HCT116 (cell line): ENCODE measurements at regions not wholly inside any gene's neighbourhood (a gene's known extent, or its start where the extent isn't known, plus 50 kb on each side); places are given as distances from the start of the nearest gene placed in this dataset.

Source experiments
- ATAC-seq: fragments of 200-7000 bp; cut with Tn5 transposase; 2 replicates; pipeline ENCODE4 v1.9.1; 2020; ENCODE audit warnings: mild to moderate bottlenecking, moderate library complexity
- BruUV-seq: library from RNA; stranded (reverse); fragments of 400-500 nt; replicated peaks from 2 replicates; lab custom pipeline; 2021; lab: Mats Ljungman, UMichigan
- CTCF ChIA-PET: fragments of 300-600 bp; sonication (Branson Sonifier 250); formaldehyde crosslinking; loops from one replicate; lab custom pipeline; 2021; ENCODE audit warnings: antibody characterized with exemption; lab: Charles Lee
- POLR2A ChIA-PET: fragments of 300-600, 350-600 bp; sonication (Branson Sonifier 250); formaldehyde crosslinking; loops from one replicate; lab custom pipeline; 2021; ENCODE audit warnings: antibody characterized with exemption; lab: Charles Lee
- RAD21 ChIA-PET, 2 experiments: fragments of 300-600 bp; sonication (Branson Sonifier 250); formaldehyde crosslinking; loops; one replicate each; lab custom pipeline; 2023; ENCODE audit warnings: low total read pairs in 2 of 2; ENCODE audit not compliant: uncharacterized antibody in 2 of 2, unreplicated experiment in 2 of 2, low non-redundant PET in 1 of 2; lab: Charles Lee
- DNase-seq: peaks from one replicate; pipeline ENCODE4 v3.0.0-alpha.2; 2010; ENCODE audit warnings: low read depth, low spot score
- H2AFZ ChIP-seq: fragments of 200-600 bp; shearing (Covaris generic), sonication (generic); 2 replicates; pipeline ENCODE4 v1.6.1; 2017; ENCODE audit warnings: low read depth, mixed run types, mixed read lengths, antibody characterized with exemption, low read length; ENCODE audit not compliant: poor library complexity, severe bottlenecking
- H3K27ac ChIP-seq: 2 replicates; pipeline ENCODE4 v1.5.1; 2012; ENCODE audit warnings: low read depth, low read length
- H3K27me3 ChIP-seq: fragments of 200-600 bp; sonication (generic); 2 replicates; pipeline ENCODE4 v1.6.1; 2016; ENCODE audit warnings: mixed run types, low read length, mixed read lengths; ENCODE audit not compliant: insufficient read depth
- H3K36me3 ChIP-seq, 2 experiments: fragments of 200-500 bp in 1 of 2; fragments of 200-600 bp in 1 of 2; sonication (Bioruptor generic) in 1 of 2; sonication (generic) in 1 of 2; 2 replicates each; pipeline versions ENCODE4 v1.5.1 to v1.6.1; 2014 to 2016; ENCODE audit warnings: low read length in 2 of 2, inconsistent platforms in 1 of 2, mixed read lengths in 1 of 2, mixed run types in 1 of 2; ENCODE audit not compliant: insufficient read depth in 2 of 2, control insufficient read depth in 1 of 2
- H3K4me1 ChIP-seq, 2 experiments: fragments of 200-600 bp in 1 of 2; sonication (generic) in 1 of 2; 2 replicates each; pipeline versions ENCODE4 v1.5.1 to v1.6.1; 2012 to 2017; ENCODE audit warnings: low read length in 2 of 2, inconsistent platforms in 1 of 2, mild to moderate bottlenecking in 1 of 2, mixed read lengths in 1 of 2, mixed run types in 1 of 2, moderate library complexity in 1 of 2; ENCODE audit not compliant: insufficient read depth in 2 of 2, control insufficient read depth in 1 of 2
- H3K4me2 ChIP-seq: fragments of 200-600 bp; sonication (generic); 2 replicates; pipeline ENCODE4 v1.6.1; 2017; ENCODE audit warnings: mixed run types, low read length, mixed read lengths
- H3K4me3 ChIP-seq, 2 experiments: fragments of 200-600 bp in 1 of 2; sonication (generic) in 1 of 2; replicated peaks in 1 of 2; 2 replicates each; pipeline ENCODE4 v1.5.1; 2011 to 2016; ENCODE audit warnings: low read length in 2 of 2, control low read depth in 1 of 2, low read depth in 1 of 2, mild to moderate bottlenecking in 1 of 2, mixed read lengths in 1 of 2, mixed run types in 1 of 2
- H3K79me2 ChIP-seq: fragments of 200-600 bp; sonication (generic); 2 replicates; pipeline ENCODE4 v1.6.1; 2017; ENCODE audit warnings: mild to moderate bottlenecking, mixed run types, low read length, moderate library complexity, mixed read lengths; ENCODE audit not compliant: insufficient read depth
- H3K9ac ChIP-seq: fragments of 200-600 bp; sonication (generic); 2 replicates; pipeline ENCODE4 v1.6.1; 2016; ENCODE audit warnings: low read length, mixed read lengths
- H3K9me2 ChIP-seq: fragments of 200-600 bp; sonication (generic), shearing (Covaris generic); 2 replicates; pipeline ENCODE4 v1.6.1; 2017; ENCODE audit warnings: mixed run types, mild to moderate bottlenecking, moderate library complexity; ENCODE audit not compliant: insufficient read depth
- H3K9me3 ChIP-seq, 2 experiments: fragments of 200-500 bp in 1 of 2; fragments of 200-600 bp in 1 of 2; sonication (Bioruptor generic) in 1 of 2; sonication (generic) in 1 of 2; 2 replicates each; pipeline ENCODE4 v1.6.1; 2014 to 2017; ENCODE audit warnings: low read length in 2 of 2, mixed read lengths in 2 of 2, inconsistent platforms in 1 of 2, low read depth in 1 of 2, mild to moderate bottlenecking in 1 of 2, mixed run types in 1 of 2, moderate library complexity in 1 of 2; ENCODE audit not compliant: control insufficient read depth in 1 of 2, insufficient read depth in 1 of 2
- H4K20me1 ChIP-seq: fragments of 200-600 bp; sonication (generic), shearing (Covaris generic); 2 replicates; pipeline ENCODE4 v1.6.1; 2017; ENCODE audit warnings: mixed run types, mild to moderate bottlenecking, moderate library complexity; ENCODE audit not compliant: insufficient read depth
- EGR1 ChIP-seq: IDR thresholded peaks from 2 replicates; pipeline ENCODE4 v1.6.1; 2012; ENCODE audit warnings: low read depth
- ELF1 ChIP-seq: IDR thresholded peaks from 2 replicates; pipeline ENCODE4 v1.6.1; 2012; ENCODE audit warnings: low read depth, borderline replicate concordance
- EZH2 ChIP-seq: fragments of 200-600 bp; sonication (generic); IDR thresholded peaks from 2 replicates; pipeline ENCODE4 v1.6.1; 2017; ENCODE audit warnings: antibody characterized with exemption, mixed run types
- FOSL1 ChIP-seq: IDR thresholded peaks from 2 replicates; pipeline ENCODE4 v1.6.1; 2012; ENCODE audit warnings: low read depth
- JUND ChIP-seq: IDR thresholded peaks from 2 replicates; pipeline ENCODE4 v1.6.1; 2012
- SIN3A ChIP-seq: IDR thresholded peaks from 2 replicates; pipeline ENCODE4 v1.6.1; 2012; ENCODE audit warnings: low read depth
- TCF7L2 ChIP-seq: IDR thresholded peaks from 2 replicates; pipeline ENCODE4 v1.7.0; 2011; ENCODE audit warnings: borderline replicate concordance, inconsistent platforms; ENCODE audit not compliant: insufficient read depth, insufficient read length; ENCODE audit errors: extremely low read depth
- YY1 ChIP-seq: IDR thresholded peaks from 2 replicates; pipeline ENCODE4 v1.6.1; 2011; ENCODE audit warnings: low read length, low read depth, moderate library complexity, mild to moderate bottlenecking; ENCODE audit not compliant: insufficient replicate concordance; ENCODE audit errors: extremely low read depth
- ZFX ChIP-seq: fragments of 450-650 bp; IDR thresholded peaks from 2 replicates; pipeline ENCODE4 v1.6.1; 2017
- intact Hi-C: fragments of 100-400 bp; cut with micrococcal nuclease; formaldehyde crosslinking; loops from 2 replicates; pipeline ENCODE4 v1.10.0; 2022
- TF ChIP-seq, protein P1 (sequence below): IDR thresholded peaks from 2 replicates; pipeline ENCODE4 v1.6.1; 2012
- TF ChIP-seq, protein P2 (sequence below): IDR thresholded peaks from 2 replicates; pipeline ENCODE4 v1.6.1; 2011; ENCODE audit warnings: mild to moderate bottlenecking, low read length, moderate library complexity; ENCODE audit not compliant: insufficient replicate concordance; ENCODE audit errors: extremely low read depth

DNA sequence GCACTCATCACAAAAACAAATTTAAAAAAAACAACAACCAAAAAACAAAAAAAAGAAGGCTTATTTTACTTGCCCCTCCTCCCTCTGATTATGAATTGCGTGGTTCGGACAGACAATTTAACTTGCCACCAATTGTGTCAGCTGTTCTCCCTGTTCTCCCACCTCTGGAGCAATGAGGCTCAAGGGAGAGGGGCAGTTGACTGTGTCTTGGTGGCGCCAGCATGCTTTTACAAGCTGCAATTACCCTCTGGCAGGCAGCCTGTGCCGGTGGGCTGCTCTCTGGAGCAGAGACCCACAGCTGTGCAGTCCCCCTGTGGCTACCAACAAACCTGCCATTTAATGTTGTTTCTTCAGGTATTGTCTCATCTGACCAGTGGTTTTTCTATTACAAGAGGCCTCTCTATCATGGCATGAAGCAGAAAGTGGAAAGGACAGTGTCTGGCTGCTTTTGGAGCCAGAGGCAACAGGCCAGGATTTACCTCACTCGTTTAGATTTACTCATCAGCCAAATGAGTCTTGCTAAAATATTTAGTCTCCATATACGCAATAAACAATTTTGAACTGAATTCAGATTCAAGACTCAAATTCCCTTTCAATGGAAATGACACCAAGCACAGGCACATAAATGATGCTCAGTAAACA, 192.0 kb upstream of the TPRG1 start:
- no peaks in the 10 kb centered on the region for H4K20me1 ChIP-seq
- peaks cover 4% of the 10 kb centered on the region in 2 experiments; a peak in 3 of 4 replicates for H3K4me1 ChIP-seq
- TF ChIP-seq YY1 (no peak), TCF7L2 (no peak), ELF1 (no peak), EZH2 (no peak), FOSL1 (no peak), EGR1 (no peak), SIN3A (no peak), JUND (no peak)
- no peak overlapping the region for H3K9ac ChIP-seq
- H3K27me3 ChIP-seq = no peaks in the 10 kb centered on the region; the same call in 1 of the 2 replicates
- no peak overlapping the region for H2AFZ ChIP-seq
- H3K9me2 ChIP-seq = no peaks in the 10 kb centered on the region
- intact Hi-C loops = no loop called here
- ATAC-seq (no peak), DNase-seq (no peak)
- BruUV-seq = no TSS peak
- RAD21 ChIA-PET = no interaction called here
- CTCF ChIA-PET = no interaction called here
- H3K4me2 ChIP-seq = no peak overlapping the region
- POLR2A ChIA-PET = no interaction called here
- no peaks in the 10 kb centered on the region for H3K36me3 ChIP-seq
- no peaks in the 10 kb centered on the region for H3K79me2 ChIP-seq
- H3K9me3 ChIP-seq = no peaks in the 10 kb centered on the region
- no peak overlapping the region for H3K4me3 ChIP-seq
- no peak overlapping the region for H3K27ac ChIP-seq

DNA sequence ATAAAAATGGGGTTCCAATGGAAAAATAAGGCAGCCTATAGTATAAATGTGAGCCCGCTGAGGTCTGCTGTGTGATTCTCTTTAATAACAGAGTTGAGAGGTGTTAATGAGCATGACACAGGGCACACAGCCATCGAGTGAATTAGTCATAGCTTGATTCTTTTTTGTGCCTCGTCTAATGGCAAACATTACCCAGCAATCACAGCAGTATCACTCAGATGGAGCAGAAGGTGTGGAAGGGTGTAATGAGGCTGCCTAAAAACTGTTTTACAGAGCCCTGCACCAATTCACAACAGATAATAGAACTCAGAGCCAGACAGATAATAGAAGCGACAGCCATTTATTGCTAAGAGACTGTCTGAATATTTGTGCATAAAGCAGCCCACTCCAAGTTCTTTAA, 178.6 kb upstream of the TPRG1 start:
- no peaks in the 10 kb centered on the region for H3K9me2 ChIP-seq
- no peak for DNase-seq
- CTCF ChIA-PET = no interaction called here

More for the DNA sequence above, 178.6 kb upstream of the TPRG1 start:
- Histone ChIP-seq H3K27ac (no peak overlapping the region), H3K4me3 (no peak overlapping the region), H3K4me2 (no peak overlapping the region), H2AFZ (no peak overlapping the region), H3K36me3 (no peaks in the 10 kb centered on the region), H3K79me2 (no peaks in the 10 kb centered on the region), H3K27me3 (no peaks in the 10 kb centered on the region), H3K4me1 (peaks cover 0 to 7% of the 10 kb centered on the region in 2 experiments; a peak in 1 of 4 replicates), H3K9me3 (no peaks in the 10 kb centered on the region), H4K20me1 (no peaks in the 10 kb centered on the region), H3K9ac (no peak overlapping the region)
- ChIA-PET RAD21 (no interaction called here), POLR2A (no interaction called here)
- intact Hi-C loops = no loop called here
- TF ChIP-seq, protein P1, sequence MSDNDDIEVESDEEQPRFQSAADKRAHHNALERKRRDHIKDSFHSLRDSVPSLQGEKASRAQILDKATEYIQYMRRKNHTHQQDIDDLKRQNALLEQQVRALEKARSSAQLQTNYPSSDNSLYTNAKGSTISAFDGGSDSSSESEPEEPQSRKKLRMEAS = no peak
- TF ChIP-seq ZFX = no peak
- TF ChIP-seq, protein P2, sequence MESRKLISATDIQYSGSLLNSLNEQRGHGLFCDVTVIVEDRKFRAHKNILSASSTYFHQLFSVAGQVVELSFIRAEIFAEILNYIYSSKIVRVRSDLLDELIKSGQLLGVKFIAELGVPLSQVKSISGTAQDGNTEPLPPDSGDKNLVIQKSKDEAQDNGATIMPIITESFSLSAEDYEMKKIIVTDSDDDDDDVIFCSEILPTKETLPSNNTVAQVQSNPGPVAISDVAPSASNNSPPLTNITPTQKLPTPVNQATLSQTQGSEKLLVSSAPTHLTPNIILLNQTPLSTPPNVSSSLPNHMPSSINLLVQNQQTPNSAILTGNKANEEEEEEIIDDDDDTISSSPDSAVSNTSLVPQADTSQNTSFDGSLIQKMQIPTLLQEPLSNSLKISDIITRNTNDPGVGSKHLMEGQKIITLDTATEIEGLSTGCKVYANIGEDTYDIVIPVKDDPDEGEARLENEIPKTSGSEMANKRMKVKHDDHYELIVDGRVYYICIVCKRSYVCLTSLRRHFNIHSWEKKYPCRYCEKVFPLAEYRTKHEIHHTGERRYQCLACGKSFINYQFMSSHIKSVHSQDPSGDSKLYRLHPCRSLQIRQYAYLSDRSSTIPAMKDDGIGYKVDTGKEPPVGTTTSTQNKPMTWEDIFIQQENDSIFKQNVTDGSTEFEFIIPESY = no peak
- ATAC-seq = no peak
- BruUV-seq = no TSS peak
